Neuronal stem cell (in vitro differentiated cells): ENCODE measurements at regions not wholly inside any gene's neighbourhood (a gene's known extent, or its start where the extent isn't known, plus 50 kb on each side); places are given as distances from the start of the nearest gene placed in this dataset.

Experiments
- DNase-seq: peaks from one replicate; pipeline ENCODE4 v3.0.0-alpha.2; 2013; ENCODE audit warnings: low spot score
- H2AFZ ChIP-seq: one replicate; pipeline ENCODE4 v1.6.1; 2013; ENCODE audit warnings: mild to moderate bottlenecking, low read length, inconsistent platforms
- H2AK5ac ChIP-seq: 2 replicates; pipeline ENCODE4 v1.6.1; 2013; ENCODE audit warnings: low read depth, mild to moderate bottlenecking, inconsistent platforms, low read length, moderate library complexity, mixed read lengths
- H2BK120ac ChIP-seq: 2 replicates; pipeline ENCODE4 v1.6.1; 2013; ENCODE audit warnings: low read depth, mild to moderate bottlenecking, inconsistent platforms, low read length, moderate library complexity, mixed read lengths
- H2BK12ac ChIP-seq: one replicate; pipeline ENCODE4 v1.6.1; 2013; ENCODE audit warnings: low read length, inconsistent platforms
- H2BK15ac ChIP-seq: 2 replicates; pipeline ENCODE4 v1.6.1; 2013; ENCODE audit warnings: mild to moderate bottlenecking, low read length, inconsistent platforms, mixed read lengths
- H2BK5ac ChIP-seq: one replicate; pipeline ENCODE4 v1.6.1; 2013; ENCODE audit warnings: inconsistent platforms, mild to moderate bottlenecking, low read length, moderate library complexity
- H3K14ac ChIP-seq: one replicate; pipeline ENCODE4 v1.6.1; 2013; ENCODE audit warnings: low read length, inconsistent platforms
- H3K18ac ChIP-seq: 2 replicates; pipeline ENCODE4 v1.6.1; 2013; ENCODE audit warnings: low read length, inconsistent platforms
- H3K23ac ChIP-seq: 2 replicates; pipeline ENCODE4 v1.6.1; 2013; ENCODE audit warnings: low read depth, mild to moderate bottlenecking, mixed read lengths, low read length, inconsistent platforms; ENCODE audit not compliant: poor library complexity
- H3K27ac ChIP-seq: replicated peaks from 3 replicates; pipeline ENCODE4 v1.5.1; 2013; ENCODE audit warnings: low read length, inconsistent platforms
- H3K27me3 ChIP-seq, 3 experiments: 2 replicates each; pipeline ENCODE4 v1.6.1; 2013; ENCODE audit warnings: low read length in 3 of 3, mild to moderate bottlenecking in 2 of 3, inconsistent platforms in 1 of 3, low read depth in 1 of 3, mixed read lengths in 1 of 3, moderate library complexity in 1 of 3; ENCODE audit not compliant: control insufficient read depth in 3 of 3, insufficient read depth in 3 of 3
- H3K36me3 ChIP-seq, 2 donors: replicated peaks in 1 of 2; 2 replicates each; pipeline ENCODE4 v1.6.1; 2013; ENCODE audit warnings: low read length in 2 of 2; ENCODE audit not compliant: control insufficient read depth in 2 of 2, insufficient read depth in 2 of 2
- H3K4ac ChIP-seq: 2 replicates; pipeline ENCODE4 v1.6.1; 2013; ENCODE audit warnings: inconsistent platforms, mild to moderate bottlenecking, low read length, moderate library complexity
- H3K4me1 ChIP-seq, 2 donors: 1 replicate in 1 of 2; 2 replicates in 1 of 2; pipeline ENCODE4 v1.6.1; 2013; ENCODE audit warnings: low read length in 2 of 2, low read depth in 1 of 2; ENCODE audit not compliant: control insufficient read depth in 2 of 2, insufficient read depth in 1 of 2
- H3K4me2 ChIP-seq: one replicate; pipeline ENCODE4 v1.6.1; 2013; ENCODE audit warnings: mild to moderate bottlenecking, low read length, inconsistent platforms; ENCODE audit not compliant: insufficient read depth, poor library complexity, severe bottlenecking
- H3K4me3 ChIP-seq, 2 donors: 2 replicates each; pipeline ENCODE4 v1.5.1; 2013; ENCODE audit warnings: low read length in 2 of 2, mild to moderate bottlenecking in 2 of 2, inconsistent platforms in 1 of 2, moderate library complexity in 1 of 2
- H3K79me1 ChIP-seq: one replicate; pipeline ENCODE4 v1.6.1; 2013; ENCODE audit warnings: low read depth, mild to moderate bottlenecking, inconsistent platforms, low read length, moderate library complexity
- H3K9ac ChIP-seq: one replicate; pipeline ENCODE4 v1.6.1; 2013; ENCODE audit warnings: mild to moderate bottlenecking, low read depth, low read length, inconsistent platforms; ENCODE audit not compliant: poor library complexity
- H3K9me3 ChIP-seq, 2 donors: replicated peaks in 1 of 2; 2 replicates each; pipeline versions ENCODE3 to v1.6.1; 2013; ENCODE audit warnings: low read length in 2 of 2, mild to moderate bottlenecking in 2 of 2, inconsistent platforms in 1 of 2, low read depth in 1 of 2, mixed read lengths in 1 of 2, moderate library complexity in 1 of 2; ENCODE audit not compliant: control insufficient read depth in 2 of 2, insufficient read depth in 1 of 2
- H4K8ac ChIP-seq: one replicate; pipeline ENCODE4 v1.6.1; 2013; ENCODE audit warnings: low read depth, mild to moderate bottlenecking, inconsistent platforms, low read length, moderate library complexity
- H4K91ac ChIP-seq: one replicate; pipeline ENCODE4 v1.6.1; 2013; ENCODE audit warnings: low read length, low read depth, mild to moderate bottlenecking, inconsistent platforms; ENCODE audit not compliant: poor library complexity
- WGBS, 2 donors: extraction: QIAGEN DNeasy Blood & Tissue Kit; methylation state at CpG; one replicate each; pipeline ENCODE4 v1.1.7; 2013; ENCODE audit warnings: missing lambda C conversion rate in 2 of 2, mixed read lengths in 1 of 2; ENCODE audit not compliant: insufficient read length in 2 of 2, insufficient replicate concordance in 1 of 2; ENCODE audit errors: extremely low coverage in 2 of 2; 5-methylcytosine and 5-hydroxymethylcytosine counted together

DNA sequence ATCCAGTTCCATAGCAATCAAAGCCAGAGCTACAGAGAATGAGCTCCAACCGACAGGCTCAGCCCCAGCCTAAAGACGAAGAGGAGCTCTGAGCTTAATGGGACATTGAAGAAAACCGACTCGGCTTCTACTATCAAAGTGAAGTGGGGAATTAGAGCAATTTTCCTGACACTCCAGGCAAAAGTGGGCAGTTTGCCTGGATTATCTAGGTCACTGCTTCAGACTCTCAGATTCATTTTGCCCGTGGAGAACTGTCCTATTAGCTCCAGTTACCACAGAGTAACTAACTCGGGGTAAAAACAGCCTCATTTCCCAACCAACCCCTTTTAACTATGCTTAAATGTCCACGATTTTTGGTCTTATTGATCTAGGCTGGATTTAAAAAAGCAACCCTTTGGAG is 592.1 kb upstream of the NRSN1 start:
- no peak overlapping the region for H3K4me3 ChIP-seq
- no peaks in the 10 kb centered on the region for H3K4me1 ChIP-seq
- no peaks in the 10 kb centered on the region for H3K9me3 ChIP-seq
- H3K4me2 ChIP-seq: no peak overlapping the region
- H2BK120ac ChIP-seq: no peak overlapping the region
- H3K18ac ChIP-seq: no peak overlapping the region
- H2BK12ac ChIP-seq: no peak overlapping the region
- no peaks in the 10 kb centered on the region for H3K79me1 ChIP-seq
- no peak overlapping the region for H3K27ac ChIP-seq
- DNase-seq: no peak
- no peak overlapping the region for H2BK15ac ChIP-seq
- no peak overlapping the region for H4K91ac ChIP-seq
- WGBS, 2 donors: no CpG with 5 or more reads among the region's 7 CpGs
- no peak overlapping the region for H2AFZ ChIP-seq
- H2AK5ac ChIP-seq: no peak overlapping the region
- H3K23ac ChIP-seq: no peak overlapping the region
- H4K8ac ChIP-seq: no peak overlapping the region
- no peak overlapping the region for H3K4ac ChIP-seq
- H3K27me3 ChIP-seq: no peaks in the 10 kb centered on the region
- H3K9ac ChIP-seq: no peak overlapping the region
- H3K36me3 ChIP-seq: no peaks in the 10 kb centered on the region
- no peak overlapping the region for H3K14ac ChIP-seq
- no peak overlapping the region for H2BK5ac ChIP-seq

DNA sequence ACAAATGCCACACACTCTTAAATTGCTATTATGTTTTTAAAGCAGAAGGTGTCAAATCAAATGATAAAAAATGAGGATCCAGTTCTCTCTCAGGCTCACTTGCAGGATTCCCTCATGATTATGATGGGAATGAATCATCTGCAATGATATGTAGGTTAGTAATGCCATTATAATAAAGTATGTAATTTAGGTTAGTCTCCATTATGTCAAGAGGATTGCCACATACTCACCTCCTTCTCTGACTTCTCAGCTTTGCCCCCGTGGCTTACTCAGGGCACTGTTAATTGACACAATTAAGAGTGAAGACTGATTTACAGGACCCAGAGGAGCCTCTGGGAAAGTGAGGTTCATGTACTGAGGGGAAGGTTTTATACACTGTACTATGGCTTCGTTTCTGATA is 591.7 kb upstream of the NRSN1 start:
- H3K9ac ChIP-seq: no peak overlapping the region
- no peak for DNase-seq
- H3K14ac ChIP-seq: no peak overlapping the region
- H2BK15ac ChIP-seq: no peak overlapping the region
- H3K36me3 ChIP-seq: no peaks in the 10 kb centered on the region
- H3K4me2 ChIP-seq: no peak overlapping the region
- no peak overlapping the region for H4K91ac ChIP-seq
- no peak overlapping the region for H4K8ac ChIP-seq
- H3K79me1 ChIP-seq: no peaks in the 10 kb centered on the region
- WGBS, 2 donors: no CpG with 5 or more reads among the region's 2 CpGs
- H2BK12ac ChIP-seq: no peak overlapping the region
- no peaks in the 10 kb centered on the region for H3K9me3 ChIP-seq
- H3K4me3 ChIP-seq: no peak overlapping the region
- H2AK5ac ChIP-seq: no peak overlapping the region
- H3K27me3 ChIP-seq: no peaks in the 10 kb centered on the region
- no peaks in the 10 kb centered on the region for H3K4me1 ChIP-seq
- H3K18ac ChIP-seq: no peak overlapping the region
- H3K23ac ChIP-seq: no peak overlapping the region
- no peak overlapping the region for H2BK5ac ChIP-seq
- H3K4ac ChIP-seq: no peak overlapping the region
- no peak overlapping the region for H3K27ac ChIP-seq
- no peak overlapping the region for H2BK120ac ChIP-seq
- no peak overlapping the region for H2AFZ ChIP-seq

DNA sequence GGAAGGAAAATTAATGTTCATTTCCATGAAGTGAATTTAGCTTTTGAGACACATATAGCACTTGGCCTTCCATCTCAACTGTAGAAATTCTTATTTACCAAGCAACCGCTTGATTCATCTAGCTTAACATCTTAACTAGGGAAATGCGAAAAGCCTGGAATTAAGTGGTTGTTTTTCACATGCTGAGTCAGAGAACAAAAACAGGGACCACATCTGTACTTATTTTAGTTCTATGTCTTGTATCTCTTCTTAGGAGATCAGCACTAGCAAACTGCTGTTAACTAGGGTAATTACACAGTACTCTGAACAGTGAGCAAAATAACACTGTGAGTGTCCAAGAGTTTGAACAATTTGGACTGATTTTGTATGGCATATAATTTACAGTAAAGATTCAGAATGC is 590.9 kb upstream of the NRSN1 start:
- H3K36me3 ChIP-seq: no peaks in the 10 kb centered on the region
- no peak overlapping the region for H3K9ac ChIP-seq
- H3K9me3 ChIP-seq: no peaks in the 10 kb centered on the region
- H3K79me1 ChIP-seq: no peaks in the 10 kb centered on the region
- H2AFZ ChIP-seq: peak overlapping the region; percentile 24
- H3K4ac ChIP-seq: no peak overlapping the region
- H3K23ac ChIP-seq: no peak overlapping the region
- H3K27me3 ChIP-seq: no peaks in the 10 kb centered on the region
- H4K8ac ChIP-seq: no peak overlapping the region
- no peak overlapping the region for H3K4me2 ChIP-seq
- no peak overlapping the region for H2BK15ac ChIP-seq
- H3K4me3 ChIP-seq: no peak overlapping the region
- H2BK120ac ChIP-seq: no peak overlapping the region
- H2BK5ac ChIP-seq: no peak overlapping the region
- no peak overlapping the region for H2AK5ac ChIP-seq
- no peak overlapping the region for H3K18ac ChIP-seq
- H3K4me1 ChIP-seq: no peaks in the 10 kb centered on the region
- no peak overlapping the region for H3K14ac ChIP-seq
- no peak overlapping the region for H3K27ac ChIP-seq
- DNase-seq: no peak
- no peak overlapping the region for H2BK12ac ChIP-seq
- no peak overlapping the region for H4K91ac ChIP-seq
- WGBS, 2 donors: no CpG with 5 or more reads among the region's 2 CpGs

DNA sequence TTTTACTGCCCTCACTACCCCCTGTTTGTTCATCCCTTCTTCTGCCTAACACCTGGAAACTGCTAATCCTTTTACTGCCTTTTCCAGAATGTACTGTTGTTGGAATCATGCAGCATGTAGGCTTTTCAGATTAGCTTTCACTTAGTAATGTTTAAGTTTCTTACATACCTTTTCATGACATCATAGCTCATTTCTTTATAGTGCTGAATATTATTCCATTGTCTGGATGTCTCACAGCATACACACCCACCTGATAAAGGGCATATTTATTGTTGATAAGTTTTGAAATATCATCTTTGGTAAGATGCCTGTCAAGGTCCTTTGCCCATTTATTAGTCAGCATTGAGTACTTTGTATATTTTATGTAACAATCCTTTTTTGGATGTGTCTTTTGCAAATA is 588.2 kb upstream of the NRSN1 start:
- no peak overlapping the region for H2AK5ac ChIP-seq
- no peaks in the 10 kb centered on the region for H3K36me3 ChIP-seq
- H2AFZ ChIP-seq: no peak overlapping the region
- no peak overlapping the region for H3K27ac ChIP-seq
- no peak overlapping the region for H4K91ac ChIP-seq
- H3K23ac ChIP-seq: no peak overlapping the region
- H3K4me1 ChIP-seq: no peaks in the 10 kb centered on the region
- H3K79me1 ChIP-seq: no peaks in the 10 kb centered on the region
- H3K18ac ChIP-seq: no peak overlapping the region
- DNase-seq: no peak
- no peaks in the 10 kb centered on the region for H3K9me3 ChIP-seq
- no peak overlapping the region for H2BK15ac ChIP-seq
- H2BK5ac ChIP-seq: no peak overlapping the region
- H3K4ac ChIP-seq: no peak overlapping the region
- no peak overlapping the region for H3K4me2 ChIP-seq
- no peaks in the 10 kb centered on the region for H3K27me3 ChIP-seq
- no peak overlapping the region for H2BK120ac ChIP-seq
- no peak overlapping the region for H3K14ac ChIP-seq
- H3K9ac ChIP-seq: no peak overlapping the region
- no peak overlapping the region for H4K8ac ChIP-seq
- H2BK12ac ChIP-seq: no peak overlapping the region
- no peak overlapping the region for H3K4me3 ChIP-seq
